ENCODE measurements at regions not wholly inside any gene's neighbourhood (a gene's known extent, or its start where the extent isn't known, plus 50 kb on each side); places are given as distances from the start of the nearest gene placed in this dataset.
"Not testable (repeated sequence)": the region's sequence is repeated elsewhere in the genome, so short reads cannot be mapped to it uniquely, and the experiment has no call there.

GRCh38 chr6:43997990-43998585 is 129.2 kb downstream of the MRPL14 start:
- DNase-seq = not testable (repeated sequence)

GRCh38 chr6:43997345-43997677 is 129.9 kb downstream of the MRPL14 start:
- no peak for DNase-seq

- DNase-seq = no peak
These were observed 130.5 kb downstream of the MRPL14 start for GRCh38 chr6:43996618-43997344.

- no peak for DNase-seq
These were observed 132.1 kb downstream of the MRPL14 start for GRCh38 chr6:43995137-43995536.

GRCh38 chr6:43993881-43994523 is 133.2 kb downstream of the MRPL14 start:
- peak; percentile 24 for DNase-seq

GRCh38 chr6:43992783-43993644 is 134.2 kb downstream of the MRPL14 start:
- DNase-seq = no peak

- no peak for DNase-seq
These were observed 135.1 kb downstream of the MRPL14 start for GRCh38 chr6:43992126-43992663.

GRCh38 chr6:43990627-43991619 is 136.3 kb downstream of the MRPL14 start:
- DNase-seq = no peak

GRCh38 chr6:43990275-43990626 is 137.0 kb downstream of the MRPL14 start:
- DNase-seq = no peak

- no peak for DNase-seq
These were observed 137.6 kb downstream of the MRPL14 start for GRCh38 chr6:43989581-43990146.

- no peak for DNase-seq
These were observed 138.5 kb downstream of the MRPL14 start for GRCh38 chr6:43988801-43989200.

GRCh38 chr6:43987838-43988439 is 139.3 kb downstream of the MRPL14 start:
- DNase-seq = no peak

GRCh38 chr6:43986177-43986825 is 141.0 kb downstream of the MRPL14 start:
- DNase-seq = no peak

- peak; percentile 17 for DNase-seq
These were observed 141.9 kb downstream of the MRPL14 start for GRCh38 chr6:43985329-43985728.

GRCh38 chr6:43984442-43985321 is 142.6 kb downstream of the MRPL14 start:
- no peak for DNase-seq

GRCh38 chr6:43983632-43984031 is 143.6 kb downstream of the MRPL14 start:
- peak; percentile 33 for DNase-seq

GRCh38 chr6:43983191-43983590 is 144.1 kb downstream of the MRPL14 start:
- DNase-seq = no peak

- no peak for DNase-seq
These were observed 145.1 kb downstream of the MRPL14 start for GRCh38 chr6:43982084-43982625.

GRCh38 chr6:43981363-43981990 is 145.8 kb downstream of the MRPL14 start:
- no peak for DNase-seq

Measured in NCI-H774 (cell line).